Colonic mucosa (tissue), 4 donors: ENCODE measurements at regions not wholly inside any gene's neighbourhood (a gene's known extent, or its start where the extent isn't known, plus 50 kb on each side); places are given as distances from the start of the nearest gene placed in this dataset.

Experiments
- DNase-seq: peaks from one replicate; pipeline ENCODE4 v3.0.0-alpha.2; 2020
- H3K27ac ChIP-seq: fragments of 200-600 bp; one replicate; pipeline ENCODE4 v1.8.0; 2021
- H3K27me3 ChIP-seq: fragments of 200-600 bp; one replicate; pipeline ENCODE4 v1.8.0; 2021
- H3K36me3 ChIP-seq: fragments of 200-600 bp; one replicate; pipeline ENCODE4 v1.8.0; 2021
- H3K4me1 ChIP-seq: fragments of 200-600 bp; one replicate; pipeline ENCODE4 v1.8.0; 2021; ENCODE audit warnings: mild to moderate bottlenecking
- H3K4me3 ChIP-seq: fragments of 200-600 bp; one replicate; pipeline ENCODE4 v1.8.0; 2021
- H3K9ac ChIP-seq, 2 donors: one replicate each; pipeline ENCODE4 v1.7.0; 2013; ENCODE audit warnings: control low read depth in 2 of 2, low read depth in 2 of 2, low read length in 2 of 2
- H3K9me3 ChIP-seq: fragments of 200-600 bp; one replicate; pipeline ENCODE4 v1.8.0; 2021
- CTCF ChIP-seq: fragments of 200-600 bp; IDR thresholded peaks from one replicate; pipeline ENCODE4 v1.8.0; 2022; ENCODE audit warnings: antibody characterized with exemption, mild to moderate bottlenecking
- intact Hi-C: fragments of 100-400 bp; cut with DNase I; formaldehyde crosslinking; loops from one replicate; pipeline ENCODE4 v1.14.1; 2022
- donor health status: healthy.
- donor health status: DM: no; HTN: no; CAD: no.
- donor health status: DM: no; HTN: no; CAD: no.

GRCh38 chr6:121873595-121873994 is 438.1 kb downstream of the GJA1 start:
- Histone ChIP-seq H3K4me1 (no peaks in the 10 kb centered on the region), H3K9ac (no peak overlapping the region), H3K9me3 (no peaks in the 10 kb centered on the region), H3K27ac (no peak overlapping the region), H3K36me3 (no peaks in the 10 kb centered on the region), H3K4me3 (no peak overlapping the region), H3K27me3 (no peaks in the 10 kb centered on the region)
- TF ChIP-seq CTCF: no peak
- no peak for DNase-seq
- intact Hi-C loops: no loop called here

DNA sequence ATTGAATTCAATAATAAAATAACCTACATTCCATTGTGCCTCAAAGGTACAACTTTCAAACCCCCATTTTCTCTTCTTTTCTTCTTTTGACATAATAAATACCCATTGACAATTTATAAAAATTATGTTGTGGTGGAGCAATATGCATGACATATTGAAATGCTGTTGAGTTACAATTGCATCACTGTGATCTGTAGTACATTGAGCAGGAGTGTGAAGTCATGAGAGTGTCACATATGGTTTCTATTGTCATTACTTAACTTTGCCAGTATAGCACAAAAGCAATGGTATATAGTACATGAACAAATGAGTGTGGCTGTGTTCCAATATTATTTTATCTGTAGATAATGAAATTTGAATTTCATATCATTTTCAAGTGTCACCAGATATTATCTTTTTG is 441.3 kb downstream of the GJA1 start:
- H3K36me3 ChIP-seq: no peaks in the 10 kb centered on the region
- no peak for TF ChIP-seq CTCF
- intact Hi-C loops: no loop called here
- no peaks in the 10 kb centered on the region for H3K4me1 ChIP-seq
- no peak for DNase-seq
- no peaks in the 10 kb centered on the region for H3K27me3 ChIP-seq
- H3K9ac ChIP-seq: no peak overlapping the region
- H3K9me3 ChIP-seq: no peaks in the 10 kb centered on the region
- no peak overlapping the region for H3K4me3 ChIP-seq
- H3K27ac ChIP-seq: no peak overlapping the region

GRCh38 chr6:121879149-121879548 is 443.7 kb downstream of the GJA1 start:
- Histone ChIP-seq H3K9me3 (no peaks in the 10 kb centered on the region), H3K4me3 (no peak overlapping the region), H3K36me3 (no peaks in the 10 kb centered on the region), H3K27ac (no peak overlapping the region), H3K9ac (no peak overlapping the region), H3K4me1 (no peaks in the 10 kb centered on the region), H3K27me3 (no peaks in the 10 kb centered on the region)
- intact Hi-C loops: no loop called here
- TF ChIP-seq CTCF: no peak
- no peak for DNase-seq

DNA sequence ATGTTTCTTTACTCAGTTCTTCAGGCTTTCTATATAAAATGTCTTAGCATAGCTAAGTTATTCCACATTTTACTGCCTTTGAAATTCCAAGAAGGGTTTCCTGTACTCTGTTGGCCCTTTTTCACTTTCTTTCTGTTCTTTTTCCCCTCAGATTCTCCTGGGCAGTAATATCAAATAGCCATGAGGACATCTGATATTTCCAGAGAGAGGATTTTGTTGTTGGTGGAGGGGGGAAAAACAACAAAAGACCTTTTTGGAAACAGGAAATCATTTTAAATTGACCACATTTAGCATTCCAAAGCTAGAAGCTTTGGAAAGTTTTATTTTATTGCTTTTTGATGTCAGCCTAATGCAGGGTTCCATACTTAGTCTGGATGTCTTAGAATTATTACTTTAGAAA is 445.4 kb downstream of the GJA1 start:
- no peak for DNase-seq
- Histone ChIP-seq H3K9me3 (no peaks in the 10 kb centered on the region), H3K36me3 (no peaks in the 10 kb centered on the region), H3K27ac (no peak overlapping the region), H3K4me3 (no peak overlapping the region), H3K27me3 (no peaks in the 10 kb centered on the region), H3K4me1 (no peaks in the 10 kb centered on the region), H3K9ac (no peak overlapping the region)
- intact Hi-C loops: no loop called here
- TF ChIP-seq CTCF: no peak

DNA sequence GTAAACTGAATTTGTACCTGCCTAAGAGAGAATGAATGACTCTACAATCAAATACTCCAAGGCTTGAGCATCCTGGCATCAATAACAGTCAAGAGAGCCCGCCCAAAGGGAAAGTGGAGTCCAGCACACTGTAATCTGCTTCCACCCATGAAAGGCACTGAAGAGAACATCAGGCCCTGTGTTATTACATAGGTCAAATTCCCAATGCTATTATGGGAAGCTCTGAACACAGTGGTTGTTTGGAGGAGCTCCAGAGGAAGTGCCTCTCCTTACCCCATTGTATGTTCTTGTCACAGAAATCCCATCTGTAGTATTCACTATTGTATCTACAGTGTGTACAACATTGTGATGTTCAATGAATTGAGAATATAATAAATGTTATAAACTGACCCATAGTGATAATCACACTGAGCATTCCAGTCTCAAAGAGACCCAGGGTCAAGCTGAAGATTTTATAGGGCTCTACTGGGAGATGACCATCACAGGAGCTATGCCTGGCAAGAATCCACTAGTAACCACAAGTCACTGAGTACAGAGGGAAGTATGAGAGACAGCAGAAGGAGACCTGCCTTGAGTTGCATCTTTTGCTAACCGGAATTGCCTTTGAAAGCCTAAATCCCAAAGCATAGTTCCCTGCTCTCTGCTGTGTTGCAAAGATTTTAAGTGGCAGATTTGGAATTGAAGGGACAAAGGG is 446.7 kb downstream of the GJA1 start:
- no peaks in the 10 kb centered on the region for H3K27me3 ChIP-seq
- no peak for DNase-seq
- intact Hi-C loops: no loop called here

More for the DNA sequence above, 446.7 kb downstream of the GJA1 start:
- H3K9me3 ChIP-seq: no peaks in the 10 kb centered on the region
- H3K4me3 ChIP-seq: no peak overlapping the region
- no peak for TF ChIP-seq CTCF
- no peaks in the 10 kb centered on the region for H3K4me1 ChIP-seq
- H3K9ac ChIP-seq: no peak overlapping the region
- H3K27ac ChIP-seq: no peak overlapping the region
- no peaks in the 10 kb centered on the region for H3K36me3 ChIP-seq
